PC-3 (cell line): ENCODE measurements at regions not wholly inside any gene's neighbourhood (a gene's known extent, or its start where the extent isn't known, plus 50 kb on each side); places are given as distances from the start of the nearest gene placed in this dataset.

Experiments
- CTCF ChIP-seq: fragments of 300-600 bp; sonication (generic); conservative IDR thresholded peaks from 2 replicates; pipeline ENCODE4 v1.5.1; 2017; ENCODE audit warnings: antibody characterized with exemption, low read depth, mild to moderate bottlenecking, low read length
- EZH2 ChIP-seq: fragments of 300-600 bp; sonication (generic); IDR thresholded peaks from one replicate; pipeline ENCODE4 v1.6.1; 2017; ENCODE audit warnings: antibody characterized with exemption, mild to moderate bottlenecking, low read length; ENCODE audit not compliant: unreplicated experiment
- EZH2phosphoT487 ChIP-seq: fragments of 300-600 bp; sonication (generic); IDR thresholded peaks from 2 replicates; pipeline ENCODE4 v1.6.1; 2018; ENCODE audit warnings: mild to moderate bottlenecking, antibody characterized with exemption, low read length, borderline replicate concordance

GRCh38 chr15:97817276-97817890, 143.1 kb upstream of the ARRDC4 start:
- no peak for TF ChIP-seq EZH2phosphoT487
- TF ChIP-seq CTCF, result no peak
- no peak for TF ChIP-seq EZH2
